ENCODE measurements at regions not wholly inside any gene's neighbourhood (a gene's known extent, or its start where the extent isn't known, plus 50 kb on each side); places are given as distances from the start of the nearest gene placed in this dataset.
"Not testable (repeated sequence)": the region's sequence is repeated elsewhere in the genome, so short reads cannot be mapped to it uniquely, and the experiment has no call there.

DNA sequence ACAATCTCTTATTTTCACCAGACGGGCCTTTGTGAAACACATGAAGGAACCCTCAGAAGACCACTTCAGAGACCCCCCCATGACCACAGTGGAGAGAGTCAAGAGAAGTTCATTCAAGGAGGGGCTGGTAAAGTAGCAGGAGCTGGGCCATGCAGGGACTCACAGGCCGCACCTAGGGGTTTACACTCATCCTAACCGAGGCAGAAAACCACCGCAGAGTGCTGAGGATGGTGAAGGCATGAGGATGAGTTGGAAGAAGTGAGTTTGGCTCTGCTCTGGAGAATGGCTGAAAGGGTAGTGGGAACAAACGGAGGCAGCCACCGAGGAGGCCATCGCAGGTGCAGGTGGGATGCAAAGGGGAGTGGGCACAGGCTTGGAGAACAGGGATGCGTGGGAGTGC is 1046.9 kb downstream of the UQCRFS1 start:
- DNase-seq (ENCODE audit: low spot score), result no peak

- DNase-seq (ENCODE audit: low spot score), result no peak
Measured at GRCh38 chr19:28164214-28164613, 1048.7 kb downstream of the UQCRFS1 start.

- no peak for DNase-seq (ENCODE audit: low spot score)
Measured at GRCh38 chr19:28159065-28159464, 1053.9 kb downstream of the UQCRFS1 start.

DNA sequence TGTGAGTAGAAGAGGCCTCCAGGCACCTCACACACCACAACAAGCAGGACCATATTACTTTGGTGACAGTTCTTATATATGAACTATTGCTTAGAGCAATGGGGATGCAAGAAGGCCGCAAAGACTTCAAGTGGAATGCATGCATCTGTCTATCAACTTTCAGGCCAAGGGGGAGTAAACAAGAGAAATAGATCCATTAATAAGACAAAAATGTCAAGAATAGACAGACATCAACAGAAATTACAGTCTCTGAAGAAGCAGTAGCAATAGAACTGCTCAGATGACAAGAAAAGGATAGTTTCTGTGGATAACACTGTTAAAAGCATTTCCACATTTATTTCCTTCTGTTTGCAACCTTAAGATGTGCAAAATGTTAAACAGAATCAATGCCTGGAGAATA is 1057.7 kb downstream of the UQCRFS1 start:
- no peak for DNase-seq (ENCODE audit: low spot score)

DNA sequence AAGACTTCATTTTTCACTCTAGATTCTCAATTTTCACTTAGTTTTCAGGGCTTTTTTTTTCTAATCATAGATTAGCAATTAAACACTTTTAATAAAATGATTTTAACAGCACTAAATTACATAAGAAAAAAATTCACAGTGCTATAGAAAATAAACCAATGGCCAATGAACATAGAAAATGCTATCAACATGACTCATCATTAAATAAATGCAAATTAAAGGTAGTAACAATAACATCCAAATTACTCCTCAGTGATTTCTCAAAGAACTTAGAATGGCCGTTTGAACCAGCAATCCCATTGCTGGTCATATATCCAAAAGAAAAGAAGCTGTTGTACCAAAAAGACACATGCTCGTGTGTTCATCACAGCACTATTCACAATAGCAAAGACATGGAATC is 1058.9 kb downstream of the UQCRFS1 start:
- no peak for DNase-seq (ENCODE audit: low spot score)

- DNase-seq (ENCODE audit: low spot score), result no peak
Measured at GRCh38 chr19:28153123-28153522, 1059.8 kb downstream of the UQCRFS1 start.

GRCh38 chr19:28152195-28152594 is 1060.8 kb downstream of the UQCRFS1 start:
- DNase-seq (ENCODE audit: low spot score), result no peak

GRCh38 chr19:28150129-28150528 is 1062.8 kb downstream of the UQCRFS1 start:
- no peak for DNase-seq (ENCODE audit: low spot score)

DNA sequence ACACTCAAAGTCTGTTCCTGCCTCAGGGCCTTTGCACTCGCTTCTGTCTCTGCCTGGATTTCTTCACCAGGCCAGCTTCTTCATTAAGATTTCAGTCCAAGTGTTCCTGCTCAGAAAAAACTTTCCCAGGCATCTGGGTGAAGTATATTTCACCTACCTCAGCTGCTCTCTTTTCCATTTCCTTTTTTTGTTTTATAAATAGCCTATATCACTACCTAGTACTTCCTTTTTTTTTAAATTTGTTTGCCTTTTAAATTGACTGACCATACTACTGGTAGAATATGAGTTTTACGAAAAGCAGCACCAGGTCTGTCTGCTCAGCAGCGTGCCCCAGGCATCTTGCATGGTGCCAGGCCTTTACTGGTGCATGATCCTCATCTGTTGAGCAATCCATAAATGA is 1064.4 kb downstream of the UQCRFS1 start:
- no peak for DNase-seq (ENCODE audit: low spot score)

- DNase-seq (ENCODE audit: low spot score), result no peak
Measured at GRCh38 chr19:28142258-28142657, 1070.7 kb downstream of the UQCRFS1 start.

GRCh38 chr19:28140201-28140600 is 1072.8 kb downstream of the UQCRFS1 start:
- DNase-seq (ENCODE audit: low spot score), result no peak

- no peak for DNase-seq (ENCODE audit: low spot score)
Measured at GRCh38 chr19:28137772-28138171, 1075.2 kb downstream of the UQCRFS1 start.

DNA sequence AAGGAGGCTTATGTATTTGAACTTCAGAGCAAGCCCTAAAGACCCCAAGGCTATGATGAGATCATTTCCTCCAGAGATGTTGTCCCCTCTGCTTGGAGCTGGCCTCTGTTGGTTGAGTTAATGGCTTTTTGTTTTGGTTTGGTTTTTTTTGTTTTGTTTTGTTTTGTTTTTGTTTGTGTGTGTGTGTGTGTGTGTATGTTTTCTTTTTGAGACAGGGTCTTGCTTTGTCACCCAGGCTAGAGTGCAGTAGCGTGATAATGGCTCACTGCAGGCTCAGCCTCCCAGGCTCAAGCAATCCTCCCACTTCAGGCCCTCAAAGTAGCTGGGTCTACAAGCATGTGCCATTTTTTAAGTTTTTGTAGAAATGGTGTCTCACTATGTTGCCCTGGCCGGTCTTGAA is 1076.2 kb downstream of the UQCRFS1 start:
- no peak for DNase-seq (ENCODE audit: low spot score)

GRCh38 chr19:28135825-28136224 is 1077.1 kb downstream of the UQCRFS1 start:
- no peak for DNase-seq (ENCODE audit: low spot score)

- no peak for DNase-seq (ENCODE audit: low spot score)
Measured at GRCh38 chr19:28134311-28134710, 1078.6 kb downstream of the UQCRFS1 start.

DNA sequence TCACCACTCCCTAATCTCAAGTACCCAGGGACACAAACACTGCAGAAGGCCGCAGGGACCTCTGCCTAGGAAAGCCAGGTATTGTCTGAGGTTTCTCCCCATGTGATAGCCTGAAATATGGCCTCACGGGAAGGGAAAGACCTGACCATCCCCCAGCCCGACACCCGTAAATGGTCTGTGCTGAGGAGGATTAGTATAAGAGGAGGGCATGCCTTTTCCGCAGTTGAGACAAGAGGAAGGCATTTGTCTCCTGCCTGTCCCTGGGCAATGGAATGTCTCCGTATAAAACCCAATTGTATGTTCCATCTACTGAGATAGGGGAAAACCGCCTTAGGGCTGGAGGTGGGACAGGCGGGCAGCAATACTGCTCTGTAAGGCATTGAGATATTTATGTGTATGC is 1082.1 kb downstream of the UQCRFS1 start:
- DNase-seq (ENCODE audit: low spot score), result not testable (repeated sequence)

DNA sequence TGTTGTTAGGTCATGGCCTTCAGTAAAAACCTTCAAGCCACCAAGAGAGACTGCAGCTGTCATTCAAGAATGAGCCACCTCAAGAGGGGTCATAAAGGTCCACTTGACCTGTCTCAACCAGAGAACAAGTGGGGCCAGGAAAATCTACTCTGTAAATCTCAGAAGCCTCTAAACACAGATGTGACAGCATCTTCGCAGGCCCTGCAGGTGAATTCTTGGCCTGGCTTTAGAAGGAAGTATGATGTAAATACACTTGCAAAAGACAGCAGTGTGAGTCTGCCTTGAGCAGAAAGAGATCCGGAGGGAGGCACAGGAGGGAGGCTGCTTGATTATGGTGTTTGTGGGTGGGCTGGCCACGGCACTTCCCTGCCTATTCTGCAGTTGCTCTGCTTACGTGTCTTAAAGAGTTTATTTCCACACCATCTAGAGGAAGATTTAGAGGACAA is 1082.9 kb downstream of the UQCRFS1 start:
- no peak for DNase-seq (ENCODE audit: low spot score)

DNA sequence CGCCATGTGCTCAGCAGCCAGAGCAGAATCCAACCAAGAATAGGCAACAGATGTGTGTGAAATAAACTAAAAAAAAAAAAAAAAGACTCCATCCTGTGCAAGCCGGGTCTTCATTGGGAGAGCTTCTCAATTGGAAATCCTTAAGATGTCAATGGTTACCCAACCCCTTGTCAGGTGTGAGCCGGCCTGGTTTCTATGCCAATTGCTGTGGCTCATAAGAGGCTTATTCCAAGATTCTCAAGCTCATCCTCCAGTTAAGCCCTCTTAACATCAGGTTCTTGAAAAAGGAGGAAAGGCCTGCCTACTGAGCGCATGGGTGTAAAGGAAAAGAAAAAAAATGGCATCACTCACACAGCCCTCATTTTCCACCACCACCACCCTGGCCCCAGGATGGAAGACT is 1084.6 kb downstream of the UQCRFS1 start:
- DNase-seq (ENCODE audit: low spot score), result no peak

- no peak for DNase-seq (ENCODE audit: low spot score)
Measured at GRCh38 chr19:28126135-28126898, 1086.6 kb downstream of the UQCRFS1 start.

GRCh38 chr19:28122734-28123133 is 1090.2 kb downstream of the UQCRFS1 start:
- no peak for DNase-seq (ENCODE audit: low spot score)

- DNase-seq (ENCODE audit: low spot score), result no peak
Measured at GRCh38 chr19:28118235-28118634, 1094.7 kb downstream of the UQCRFS1 start.

DNA sequence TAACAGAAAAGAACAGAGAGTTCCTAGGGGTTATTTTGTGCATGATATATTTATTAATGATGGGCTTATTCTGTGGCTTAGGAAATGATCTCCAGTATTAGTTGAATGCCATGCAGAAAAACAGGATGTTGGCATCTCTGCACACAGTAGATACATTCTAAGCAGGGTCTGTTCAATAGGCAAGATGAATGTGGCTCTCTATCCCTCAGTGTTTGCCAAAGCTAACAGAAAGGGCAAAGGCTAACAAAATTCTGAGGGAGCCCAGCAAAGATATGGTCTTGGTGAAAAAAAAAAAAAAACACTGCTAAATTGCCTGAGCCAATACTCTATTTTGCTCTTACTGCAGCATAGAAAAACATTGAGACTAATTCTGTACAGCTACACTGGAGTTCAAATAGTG is 1095.8 kb downstream of the UQCRFS1 start:
- DNase-seq (ENCODE audit: low spot score), result no peak

DNA sequence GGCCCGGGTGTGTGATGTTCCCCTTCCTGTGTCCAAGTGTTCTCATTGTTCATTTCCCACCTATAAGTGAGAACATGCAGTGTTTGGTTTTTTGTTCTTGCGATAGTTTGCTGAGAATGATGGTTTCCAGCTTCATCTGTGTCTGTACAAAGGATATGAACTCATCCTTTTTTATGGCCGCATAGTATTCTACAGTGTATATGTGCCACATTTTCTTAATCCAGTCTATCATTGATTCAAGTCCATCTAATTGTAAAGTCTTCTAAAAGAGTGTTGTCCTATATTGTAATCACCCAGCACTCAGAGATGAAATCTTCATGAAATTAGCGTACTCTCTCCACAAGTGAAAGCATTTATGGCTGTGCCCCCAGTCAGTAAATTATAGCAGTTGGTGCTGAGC is 1096.6 kb downstream of the UQCRFS1 start:
- not testable (repeated sequence) for DNase-seq (ENCODE audit: low spot score)

DNA sequence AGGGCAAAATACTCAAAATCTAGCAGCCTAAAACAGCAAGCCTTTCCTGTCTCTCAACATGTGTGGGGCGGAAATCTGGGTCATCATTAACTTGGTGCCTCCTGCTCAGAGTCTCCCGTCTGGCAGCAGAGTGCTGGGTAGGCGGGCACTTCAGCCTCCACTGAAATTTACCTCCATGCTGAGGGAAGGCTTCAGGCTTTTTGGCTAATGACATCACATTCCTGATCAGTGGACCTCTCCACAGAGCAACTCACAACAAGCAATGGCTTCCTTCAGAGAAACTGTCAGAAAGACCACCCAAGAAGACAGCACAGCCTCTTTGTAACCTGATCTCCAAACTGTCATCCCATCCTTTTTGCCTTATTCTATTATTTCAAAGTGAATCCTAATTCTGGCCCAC is 1109.0 kb downstream of the UQCRFS1 start:
- peak; percentile 46 for DNase-seq (ENCODE audit: low spot score)

Data from putamen (tissue), 1 donor.